ENCODE measurements at regions not wholly inside any gene's neighbourhood (a gene's known extent, or its start where the extent isn't known, plus 50 kb on each side); places are given as distances from the start of the nearest gene placed in this dataset.

GRCh38 chr6:6497976-6498375 is 90.5 kb upstream of the LY86 start:
- TF ChIP-seq TEAD4 (IDR thresholded peaks at IDR 0.05) (no peak), CEBPB (IDR thresholded peaks at IDR 0.05) (no peak), TCF12 (IDR thresholded peaks at IDR 0.05; ENCODE audit: low read depth) (no peak), ZBTB7A (IDR thresholded peaks at IDR 0.05; ENCODE audit: low read depth) (no peak), TAF1 (IDR thresholded peaks at IDR 0.05; ENCODE audit: low read depth) (no peak), REST (IDR thresholded peaks at IDR 0.05; ENCODE audit: low read depth) (no peak)
